HCT116 (cell line): ENCODE measurements at regions not wholly inside any gene's neighbourhood (a gene's known extent, or its start where the extent isn't known, plus 50 kb on each side); places are given as distances from the start of the nearest gene placed in this dataset.

Experiments used
- ATAC-seq: fragments of 200-7000 bp; cut with Tn5 transposase; 2 replicates; pipeline ENCODE4 v1.9.1; 2020; ENCODE audit warnings: mild to moderate bottlenecking, moderate library complexity
- BruUV-seq: library from RNA; stranded (reverse); fragments of 400-500 nt; replicated peaks from 2 replicates; lab custom pipeline; 2021; lab: Mats Ljungman, UMichigan
- CTCF ChIA-PET: fragments of 300-600 bp; sonication (Branson Sonifier 250); formaldehyde crosslinking; loops from one replicate; lab custom pipeline; 2021; ENCODE audit warnings: antibody characterized with exemption; lab: Charles Lee
- POLR2A ChIA-PET: fragments of 300-600, 350-600 bp; sonication (Branson Sonifier 250); formaldehyde crosslinking; loops from one replicate; lab custom pipeline; 2021; ENCODE audit warnings: antibody characterized with exemption; lab: Charles Lee
- RAD21 ChIA-PET, 2 experiments: fragments of 300-600 bp; sonication (Branson Sonifier 250); formaldehyde crosslinking; loops; one replicate each; lab custom pipeline; 2023; ENCODE audit warnings: low total read pairs in 2 of 2; ENCODE audit not compliant: uncharacterized antibody in 2 of 2, unreplicated experiment in 2 of 2, low non-redundant PET in 1 of 2; lab: Charles Lee
- DNase-seq: peaks from one replicate; pipeline ENCODE4 v3.0.0-alpha.2; 2010; ENCODE audit warnings: low read depth, low spot score
- H2AFZ ChIP-seq: fragments of 200-600 bp; shearing (Covaris generic), sonication (generic); 2 replicates; pipeline ENCODE4 v1.6.1; 2017; ENCODE audit warnings: low read depth, mixed run types, mixed read lengths, antibody characterized with exemption, low read length; ENCODE audit not compliant: poor library complexity, severe bottlenecking
- H3K27ac ChIP-seq: 2 replicates; pipeline ENCODE4 v1.5.1; 2012; ENCODE audit warnings: low read depth, low read length
- H3K27me3 ChIP-seq: fragments of 200-600 bp; sonication (generic); 2 replicates; pipeline ENCODE4 v1.6.1; 2016; ENCODE audit warnings: mixed run types, low read length, mixed read lengths; ENCODE audit not compliant: insufficient read depth
- H3K36me3 ChIP-seq, 2 experiments: fragments of 200-500 bp in 1 of 2; fragments of 200-600 bp in 1 of 2; sonication (Bioruptor generic) in 1 of 2; sonication (generic) in 1 of 2; 2 replicates each; pipeline versions ENCODE4 v1.5.1 to v1.6.1; 2014 to 2016; ENCODE audit warnings: low read length in 2 of 2, inconsistent platforms in 1 of 2, mixed read lengths in 1 of 2, mixed run types in 1 of 2; ENCODE audit not compliant: insufficient read depth in 2 of 2, control insufficient read depth in 1 of 2
- H3K4me1 ChIP-seq, 2 experiments: fragments of 200-600 bp in 1 of 2; sonication (generic) in 1 of 2; 2 replicates each; pipeline versions ENCODE4 v1.5.1 to v1.6.1; 2012 to 2017; ENCODE audit warnings: low read length in 2 of 2, inconsistent platforms in 1 of 2, mild to moderate bottlenecking in 1 of 2, mixed read lengths in 1 of 2, mixed run types in 1 of 2, moderate library complexity in 1 of 2; ENCODE audit not compliant: insufficient read depth in 2 of 2, control insufficient read depth in 1 of 2
- H3K4me2 ChIP-seq: fragments of 200-600 bp; sonication (generic); 2 replicates; pipeline ENCODE4 v1.6.1; 2017; ENCODE audit warnings: mixed run types, low read length, mixed read lengths
- H3K4me3 ChIP-seq, 2 experiments: fragments of 200-600 bp in 1 of 2; sonication (generic) in 1 of 2; replicated peaks in 1 of 2; 2 replicates each; pipeline ENCODE4 v1.5.1; 2011 to 2016; ENCODE audit warnings: low read length in 2 of 2, control low read depth in 1 of 2, low read depth in 1 of 2, mild to moderate bottlenecking in 1 of 2, mixed read lengths in 1 of 2, mixed run types in 1 of 2
- H3K79me2 ChIP-seq: fragments of 200-600 bp; sonication (generic); 2 replicates; pipeline ENCODE4 v1.6.1; 2017; ENCODE audit warnings: mild to moderate bottlenecking, mixed run types, low read length, moderate library complexity, mixed read lengths; ENCODE audit not compliant: insufficient read depth
- H3K9ac ChIP-seq: fragments of 200-600 bp; sonication (generic); 2 replicates; pipeline ENCODE4 v1.6.1; 2016; ENCODE audit warnings: low read length, mixed read lengths
- H3K9me2 ChIP-seq: fragments of 200-600 bp; sonication (generic), shearing (Covaris generic); 2 replicates; pipeline ENCODE4 v1.6.1; 2017; ENCODE audit warnings: mixed run types, mild to moderate bottlenecking, moderate library complexity; ENCODE audit not compliant: insufficient read depth
- H3K9me3 ChIP-seq, 2 experiments: fragments of 200-500 bp in 1 of 2; fragments of 200-600 bp in 1 of 2; sonication (Bioruptor generic) in 1 of 2; sonication (generic) in 1 of 2; 2 replicates each; pipeline ENCODE4 v1.6.1; 2014 to 2017; ENCODE audit warnings: low read length in 2 of 2, mixed read lengths in 2 of 2, inconsistent platforms in 1 of 2, low read depth in 1 of 2, mild to moderate bottlenecking in 1 of 2, mixed run types in 1 of 2, moderate library complexity in 1 of 2; ENCODE audit not compliant: control insufficient read depth in 1 of 2, insufficient read depth in 1 of 2
- H4K20me1 ChIP-seq: fragments of 200-600 bp; sonication (generic), shearing (Covaris generic); 2 replicates; pipeline ENCODE4 v1.6.1; 2017; ENCODE audit warnings: mixed run types, mild to moderate bottlenecking, moderate library complexity; ENCODE audit not compliant: insufficient read depth
- ATF3 ChIP-seq: IDR thresholded peaks from 2 replicates; pipeline ENCODE4 v1.6.1; 2012
- CBX3 ChIP-seq: IDR thresholded peaks from 2 replicates; pipeline ENCODE4 v1.6.1; 2012; ENCODE audit warnings: low read depth
- CTCF ChIP-seq, 3 experiments: fragments of 200-600 bp in 1 of 3; sonication (generic) in 1 of 3; IDR thresholded peaks in 2 of 3; conservative IDR thresholded peaks in 1 of 3; 2 replicates each; pipeline ENCODE4 v1.5.1; 2012 to 2017; ENCODE audit warnings: low read depth in 2 of 3, low read length in 2 of 3, antibody characterized with exemption in 1 of 3, borderline replicate concordance in 1 of 3, control low read depth in 1 of 3, mild to moderate bottlenecking in 1 of 3, mixed read lengths in 1 of 3, mixed run types in 1 of 3, moderate library complexity in 1 of 3; ENCODE audit not compliant: insufficient read depth in 1 of 3
- EGR1 ChIP-seq: IDR thresholded peaks from 2 replicates; pipeline ENCODE4 v1.6.1; 2012; ENCODE audit warnings: low read depth
- ELF1 ChIP-seq: IDR thresholded peaks from 2 replicates; pipeline ENCODE4 v1.6.1; 2012; ENCODE audit warnings: low read depth, borderline replicate concordance
- EZH2 ChIP-seq: fragments of 200-600 bp; sonication (generic); IDR thresholded peaks from 2 replicates; pipeline ENCODE4 v1.6.1; 2017; ENCODE audit warnings: antibody characterized with exemption, mixed run types
- EZH2phosphoT487 ChIP-seq: fragments of 200-600 bp; IDR thresholded peaks from 2 replicates; pipeline ENCODE4 v1.6.1; 2018; ENCODE audit warnings: antibody characterized with exemption, borderline replicate concordance
- FOSL1 ChIP-seq: IDR thresholded peaks from 2 replicates; pipeline ENCODE4 v1.6.1; 2012; ENCODE audit warnings: low read depth
- MAX ChIP-seq: IDR thresholded peaks from 2 replicates; pipeline ENCODE4 v1.6.1; 2012
- POLR2AphosphoS5 ChIP-seq: IDR thresholded peaks from 2 replicates; pipeline ENCODE4 v1.6.1; 2011; ENCODE audit warnings: mild to moderate bottlenecking, low read depth, low read length, moderate library complexity
- RAD21 ChIP-seq: IDR thresholded peaks from 2 replicates; pipeline ENCODE4 v1.6.1; 2012; ENCODE audit warnings: low read depth, mild to moderate bottlenecking
- REST ChIP-seq: IDR thresholded peaks from 2 replicates; pipeline ENCODE4 v1.6.1; 2012; ENCODE audit warnings: low read depth
- SIN3A ChIP-seq: IDR thresholded peaks from 2 replicates; pipeline ENCODE4 v1.6.1; 2012; ENCODE audit warnings: low read depth
- SP1 ChIP-seq: IDR thresholded peaks from 2 replicates; pipeline ENCODE4 v1.6.1; 2012; ENCODE audit warnings: low read depth
- SRF ChIP-seq: IDR thresholded peaks from 2 replicates; pipeline ENCODE4 v1.6.1; 2012; ENCODE audit warnings: low read depth
- TCF7L2 ChIP-seq: IDR thresholded peaks from 2 replicates; pipeline ENCODE4 v1.7.0; 2011; ENCODE audit warnings: borderline replicate concordance, inconsistent platforms; ENCODE audit not compliant: insufficient read depth, insufficient read length; ENCODE audit errors: extremely low read depth
- YY1 ChIP-seq: IDR thresholded peaks from 2 replicates; pipeline ENCODE4 v1.6.1; 2011; ENCODE audit warnings: low read length, low read depth, moderate library complexity, mild to moderate bottlenecking; ENCODE audit not compliant: insufficient replicate concordance; ENCODE audit errors: extremely low read depth
- ZBTB33 ChIP-seq: IDR thresholded peaks from 2 replicates; pipeline ENCODE4 v1.6.1; 2011; ENCODE audit warnings: mild to moderate bottlenecking, low read length, moderate library complexity; ENCODE audit not compliant: insufficient replicate concordance; ENCODE audit errors: extremely low read depth
- ZFX ChIP-seq: fragments of 450-650 bp; IDR thresholded peaks from 2 replicates; pipeline ENCODE4 v1.6.1; 2017
- ZNF274 ChIP-seq: fragments of 200-500 bp; sonication (Bioruptor generic); IDR thresholded peaks from 2 replicates; pipeline ENCODE4 v1.6.1; 2014; ENCODE audit warnings: mild to moderate bottlenecking, low read depth, low read length, inconsistent platforms
- intact Hi-C: fragments of 100-400 bp; cut with micrococcal nuclease; formaldehyde crosslinking; loops from 2 replicates; pipeline ENCODE4 v1.10.0; 2022

- Histone ChIP-seq H3K4me2 (no peak overlapping the region), H3K4me1 (peaks cover 4 to 6% of the 10 kb centered on the region in 2 experiments; a peak in 3 of 4 replicates), H4K20me1 (no peaks in the 10 kb centered on the region), H2AFZ (peak overlapping the region; percentile 32), H3K9ac (no peak overlapping the region), H3K36me3 (no peaks in the 10 kb centered on the region), H3K27me3 (no peaks in the 10 kb centered on the region), H3K9me2 (no peaks in the 10 kb centered on the region), H3K9me3 (no peaks in the 10 kb centered on the region), H3K4me3 (no peak overlapping the region), H3K27ac (no peak overlapping the region), H3K79me2 (no peaks in the 10 kb centered on the region)
- BruUV-seq, result no TSS peak
- no peak for DNase-seq
- ChIA-PET POLR2A (no interaction called here), CTCF (no interaction called here), RAD21 (no interaction called here)
- TF ChIP-seq CTCF (IDR thresholded peaks at IDR 0.05 in 2 of 3, conservative IDR thresholded peaks at IDR 0.05 in 1 of 3; ENCODE audit: borderline replicate concordance in 1 of 3, insufficient read depth in 1 of 3, low read depth in 2 of 3, low read length in 2 of 3) (no peak), SRF (no peak), SIN3A (no peak), FOSL1 (no peak), EZH2 (no peak), SP1 (no peak), ZNF274 (no peak), CBX3 (no peak), TCF7L2 (no peak), ZBTB33 (no peak), MAX (no peak), ZFX (no peak), REST (no peak), YY1 (no peak), ELF1 (no peak), POLR2AphosphoS5 (no peak), RAD21 (no peak), ATF3 (no peak), EGR1 (no peak), EZH2phosphoT487 (no peak)
- no peak for ATAC-seq
- intact Hi-C loops, result no loop called here
Measured at GRCh38 chr12:86663173-86663572, 407.0 kb upstream of the MGAT4C start.
